ENCODE measurements at regions not wholly inside any gene's neighbourhood (a gene's known extent, or its start where the extent isn't known, plus 50 kb on each side); places are given as distances from the start of the nearest gene placed in this dataset.

- intact Hi-C loops (cut with micrococcal nuclease): no loop called here
- H3K4me2 ChIP-seq (ENCODE audit: insufficient read depth, low read length): no peak overlapping the region
Measured at GRCh38 chr3:135865085-135865484, 100.4 kb upstream of the PPP2R3A start.

More at GRCh38 chr3:135865085-135865484, 100.4 kb upstream of the PPP2R3A start:
- H3K9me1 ChIP-seq (ENCODE audit: control insufficient read depth, insufficient read depth, low read length): no peaks in the 10 kb centered on the region
- H3K9ac ChIP-seq (ENCODE audit: insufficient read depth in 1 of 2, low read depth in 2 of 2, low read length in 2 of 2): no peak overlapping the region
- H3K9me3 ChIP-seq (replicated peaks; ENCODE audit: control insufficient read depth, insufficient read depth, low read depth, low read length): no peaks in the 10 kb centered on the region
- TF ChIP-seq ZNF212 (CRISPR knock-in tag; IDR thresholded peaks at IDR 0.05) (no peak), POLR2G (IDR thresholded peaks at IDR 0.05; ENCODE audit: low read depth, low read length) (no peak), ZNF133 (CRISPR knock-in tag; IDR thresholded peaks at IDR 0.05) (no peak), ZNF518B (CRISPR knock-in tag; IDR thresholded peaks at IDR 0.05) (no peak), SMARCE1 (IDR thresholded peaks at IDR 0.05) (no peak), MAX (CRISPR knock-in tag; IDR thresholded peaks at IDR 0.05) (no peak), CREBBP (IDR thresholded peaks at IDR 0.05; ENCODE audit: low read depth, low read length) (no peak), TEAD1 (CRISPR knock-in tag; IDR thresholded peaks at IDR 0.05) (no peak), ZNF639 (CRISPR knock-in tag; conservative IDR thresholded peaks at IDR 0.05 in 1 of 2, IDR thresholded peaks at IDR 0.05 in 1 of 2) (no peak), C11orf30 (IDR thresholded peaks at IDR 0.05; ENCODE audit: low read depth) (no peak), PBX2 (CRISPR knock-in tag; IDR thresholded peaks at IDR 0.05; ENCODE audit: low read depth) (no peak), PBX2 (tag; conservative IDR thresholded peaks at IDR 0.05; ENCODE audit: low read depth) (no peak)
- no peaks in the 10 kb centered on the region for H3K36me3 ChIP-seq (ENCODE audit: control insufficient read depth, insufficient read depth, low read length)
- FAIRE-seq (no peak), DNase-seq (ENCODE audit: extremely low read depth in 1 of 4, low spot score in 3 of 4) (no peak), ATAC-seq (no peak)
- in situ Hi-C loops (cut with MboI): no loop called here
- H3K27ac ChIP-seq (ENCODE audit: extremely low read depth, low read depth, low read length): no peak overlapping the region
- H3K79me2 ChIP-seq (ENCODE audit: control insufficient read depth, insufficient read depth, low read length): no peaks in the 10 kb centered on the region
- ChIA-PET CTCF (ENCODE audit: low intra/inter-chr PET ratio) (no interaction called here), POLR2A (no interaction called here)
- no peak overlapping the region for H2AFZ ChIP-seq (ENCODE audit: low read depth, low read length)
- BruUV-seq (replicated peaks): no TSS peak
- H3K27me3 ChIP-seq (ENCODE audit: control insufficient read depth in 2 of 2, insufficient read depth in 2 of 2, low read length in 2 of 2): no peaks in the 10 kb centered on the region
- no peaks in the 10 kb centered on the region for H4K20me1 ChIP-seq (replicated peaks; ENCODE audit: control insufficient read depth, insufficient read depth, low read length)
- H3K4me3 ChIP-seq: no peak overlapping the region
- no peaks in the 10 kb centered on the region for H3K4me1 ChIP-seq (replicated peaks in 1 of 2; ENCODE audit: control insufficient read depth in 2 of 2, insufficient read depth in 2 of 2, low read length in 2 of 2)

Data from K562 (cell line).